ENCODE measurements at regions not wholly inside any gene's neighbourhood (a gene's known extent, or its start where the extent isn't known, plus 50 kb on each side); places are given as distances from the start of the nearest gene placed in this dataset.

DNA sequence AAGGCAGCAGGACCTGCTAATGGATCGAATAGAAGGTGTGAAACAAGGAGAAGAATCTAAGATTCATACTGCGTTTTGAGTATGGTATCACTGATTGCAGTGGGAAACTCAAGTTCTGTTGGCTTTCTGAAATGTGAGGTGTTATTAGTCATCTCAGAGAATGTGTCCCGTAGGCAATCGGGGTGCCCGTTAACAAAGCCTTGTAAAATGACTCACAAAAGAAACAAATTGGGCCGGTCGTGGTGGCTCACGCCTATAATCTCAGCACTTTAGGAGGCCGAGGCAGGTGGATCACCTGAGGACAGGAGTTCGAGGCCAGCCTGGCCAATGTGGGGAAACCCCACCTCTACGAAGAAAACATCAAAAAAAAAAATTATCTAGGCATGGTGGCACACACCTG lies 118.2 kb upstream of the C7orf33 start:
- H3K4me3 ChIP-seq (ENCODE audit: insufficient read length, low read depth) = no peak overlapping the region
- H3K4me1 ChIP-seq (ENCODE audit: insufficient read depth, insufficient read length) = no peaks in the 10 kb centered on the region
- no peak overlapping the region for H3K9ac ChIP-seq (ENCODE audit: insufficient read length, low read depth)
- no peaks in the 10 kb centered on the region for H3K9me3 ChIP-seq (ENCODE audit: insufficient read depth, low read length)
- no peak for TF ChIP-seq ZNF274 (IDR thresholded peaks at IDR 0.05; ENCODE audit: low read depth, low read length)
- TF ChIP-seq SUZ12 (IDR thresholded peaks at IDR 0.05; ENCODE audit: extremely low read depth, insufficient read depth, insufficient read length) = no peak
- TF ChIP-seq YY1 (IDR thresholded peaks at IDR 0.05; ENCODE audit: insufficient read depth, insufficient read length) = no peak
- no peak for DNase-seq (ENCODE audit: low read depth, low spot score)
- H3K27me3 ChIP-seq (ENCODE audit: insufficient read depth, insufficient read length) = no peaks in the 10 kb centered on the region
- H3K36me3 ChIP-seq (ENCODE audit: insufficient read depth, insufficient read length, low read length) = no peaks in the 10 kb centered on the region

DNA sequence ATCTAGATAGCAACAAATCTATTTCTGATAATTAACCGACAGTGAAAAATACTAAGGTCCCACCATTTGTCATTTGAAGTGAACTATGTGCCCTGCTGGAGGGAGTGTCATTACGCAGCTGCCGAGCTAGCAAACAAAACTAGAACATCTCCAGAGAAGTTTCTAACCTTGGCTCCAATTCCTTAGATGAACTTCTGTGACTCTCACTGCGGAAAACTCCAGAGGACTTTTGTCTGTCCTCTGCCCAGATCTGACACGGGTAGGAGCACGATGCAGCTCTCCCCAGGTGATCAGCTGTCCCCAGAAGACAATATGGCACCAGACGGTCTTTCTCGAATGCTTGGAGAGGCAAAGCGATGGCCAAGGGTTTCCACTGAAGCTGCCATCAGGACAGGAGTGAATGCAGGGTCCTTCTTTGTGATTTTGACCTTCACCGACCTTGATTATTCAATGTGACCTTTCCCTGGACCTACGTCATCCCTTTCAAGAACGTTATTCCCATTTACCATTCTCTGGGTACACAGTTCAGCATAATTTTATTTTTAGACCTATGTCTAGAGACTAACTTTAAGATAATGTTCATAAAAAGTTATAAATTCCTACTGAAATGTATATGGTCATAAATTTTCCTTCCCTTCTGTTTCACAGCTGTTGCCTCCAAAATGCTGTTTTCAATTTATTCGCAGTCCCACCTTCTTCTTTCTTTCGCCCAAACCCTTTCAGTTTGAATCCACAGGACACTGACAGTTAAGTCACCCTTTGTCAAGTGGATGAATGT lies 116.7 kb upstream of the C7orf33 start:
- no peak overlapping the region for H3K9ac ChIP-seq (ENCODE audit: insufficient read length, low read depth)
- H3K9me3 ChIP-seq (ENCODE audit: insufficient read depth, low read length) = no peaks in the 10 kb centered on the region
- H3K27me3 ChIP-seq (ENCODE audit: insufficient read depth, insufficient read length) = no peaks in the 10 kb centered on the region
- TF ChIP-seq YY1 (IDR thresholded peaks at IDR 0.05; ENCODE audit: insufficient read depth, insufficient read length) = no peak
- no peak for TF ChIP-seq ZNF274 (IDR thresholded peaks at IDR 0.05; ENCODE audit: low read depth, low read length)
- TF ChIP-seq SUZ12 (IDR thresholded peaks at IDR 0.05; ENCODE audit: extremely low read depth, insufficient read depth, insufficient read length) = no peak
- no peak overlapping the region for H3K4me3 ChIP-seq (ENCODE audit: insufficient read length, low read depth)
- no peaks in the 10 kb centered on the region for H3K4me1 ChIP-seq (ENCODE audit: insufficient read depth, insufficient read length)
- no peak for DNase-seq (ENCODE audit: low read depth, low spot score)
- H3K36me3 ChIP-seq (ENCODE audit: insufficient read depth, insufficient read length, low read length) = no peaks in the 10 kb centered on the region

DNA sequence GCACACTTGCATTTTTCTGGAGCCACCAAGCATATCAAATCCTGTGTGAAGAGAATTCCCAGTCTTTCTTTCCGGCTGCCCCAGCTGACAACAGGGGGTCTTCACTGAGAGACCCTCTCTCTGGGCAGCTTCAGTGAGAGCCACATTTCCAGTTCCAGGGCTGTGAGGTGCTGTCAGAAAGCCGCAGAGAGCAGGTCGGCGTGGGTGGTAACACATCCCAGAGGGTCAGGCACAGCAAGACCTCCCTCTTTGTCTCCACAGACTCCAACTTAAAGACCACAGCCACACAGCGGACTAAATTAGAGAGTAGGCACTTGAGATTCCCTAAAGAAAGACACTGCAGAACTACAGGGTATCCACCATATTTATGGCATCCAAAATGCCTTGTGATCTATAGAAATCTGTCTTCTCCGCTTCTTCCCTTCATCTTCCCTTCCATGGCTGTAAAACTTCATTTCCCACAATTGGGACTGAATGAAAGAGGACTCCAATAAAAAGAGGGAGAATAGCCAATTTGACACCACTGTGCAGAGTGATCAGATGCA lies 116.0 kb upstream of the C7orf33 start:
- DNase-seq (ENCODE audit: low read depth, low spot score) = no peak
- H3K36me3 ChIP-seq (ENCODE audit: insufficient read depth, insufficient read length, low read length) = no peaks in the 10 kb centered on the region

DNA sequence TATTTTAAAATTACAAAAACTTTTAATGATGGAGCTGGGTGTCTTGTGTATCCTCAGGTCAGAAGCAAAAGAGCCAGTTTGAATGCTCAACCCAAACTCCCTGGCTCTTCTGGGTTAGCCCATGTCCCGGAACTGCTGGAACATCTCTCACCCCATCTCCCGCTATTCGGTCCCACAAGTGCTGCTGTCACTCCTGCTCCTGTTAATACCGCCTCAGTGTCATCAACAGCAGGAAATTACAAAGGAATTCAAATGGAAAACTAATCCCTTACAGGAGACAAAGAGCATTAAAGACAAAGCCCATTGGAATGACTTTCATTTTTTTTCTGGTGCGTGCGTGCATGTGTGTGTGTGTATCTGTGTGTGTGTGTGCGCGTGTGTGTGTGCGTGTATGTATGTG lies 112.0 kb upstream of the C7orf33 start:
- Histone ChIP-seq H3K36me3 (ENCODE audit: insufficient read depth, insufficient read length, low read length) (no peaks in the 10 kb centered on the region), H3K4me3 (ENCODE audit: insufficient read length, low read depth) (no peak overlapping the region), H3K9me3 (ENCODE audit: insufficient read depth, low read length) (no peaks in the 10 kb centered on the region), H3K27me3 (ENCODE audit: insufficient read depth, insufficient read length) (no peaks in the 10 kb centered on the region), H3K4me1 (ENCODE audit: insufficient read depth, insufficient read length) (no peaks in the 10 kb centered on the region), H3K9ac (ENCODE audit: insufficient read length, low read depth) (no peak overlapping the region)
- TF ChIP-seq SUZ12 (IDR thresholded peaks at IDR 0.05; ENCODE audit: extremely low read depth, insufficient read depth, insufficient read length) (no peak), YY1 (IDR thresholded peaks at IDR 0.05; ENCODE audit: insufficient read depth, insufficient read length) (no peak), ZNF274 (IDR thresholded peaks at IDR 0.05; ENCODE audit: low read depth, low read length) (no peak)
- peak; percentile 28 for DNase-seq (ENCODE audit: low read depth, low spot score)

More for the DNA sequence above, 116.0 kb upstream of the C7orf33 start:
- Histone ChIP-seq H3K9ac (ENCODE audit: insufficient read length, low read depth) (no peak overlapping the region), H3K4me1 (ENCODE audit: insufficient read depth, insufficient read length) (no peaks in the 10 kb centered on the region), H3K4me3 (ENCODE audit: insufficient read length, low read depth) (no peak overlapping the region), H3K9me3 (ENCODE audit: insufficient read depth, low read length) (no peaks in the 10 kb centered on the region), H3K27me3 (ENCODE audit: insufficient read depth, insufficient read length) (no peaks in the 10 kb centered on the region)
- no peak for TF ChIP-seq ZNF274 (IDR thresholded peaks at IDR 0.05; ENCODE audit: low read depth, low read length)
- no peak for TF ChIP-seq YY1 (IDR thresholded peaks at IDR 0.05; ENCODE audit: insufficient read depth, insufficient read length)
- TF ChIP-seq SUZ12 (IDR thresholded peaks at IDR 0.05; ENCODE audit: extremely low read depth, insufficient read depth, insufficient read length) = no peak

DNA sequence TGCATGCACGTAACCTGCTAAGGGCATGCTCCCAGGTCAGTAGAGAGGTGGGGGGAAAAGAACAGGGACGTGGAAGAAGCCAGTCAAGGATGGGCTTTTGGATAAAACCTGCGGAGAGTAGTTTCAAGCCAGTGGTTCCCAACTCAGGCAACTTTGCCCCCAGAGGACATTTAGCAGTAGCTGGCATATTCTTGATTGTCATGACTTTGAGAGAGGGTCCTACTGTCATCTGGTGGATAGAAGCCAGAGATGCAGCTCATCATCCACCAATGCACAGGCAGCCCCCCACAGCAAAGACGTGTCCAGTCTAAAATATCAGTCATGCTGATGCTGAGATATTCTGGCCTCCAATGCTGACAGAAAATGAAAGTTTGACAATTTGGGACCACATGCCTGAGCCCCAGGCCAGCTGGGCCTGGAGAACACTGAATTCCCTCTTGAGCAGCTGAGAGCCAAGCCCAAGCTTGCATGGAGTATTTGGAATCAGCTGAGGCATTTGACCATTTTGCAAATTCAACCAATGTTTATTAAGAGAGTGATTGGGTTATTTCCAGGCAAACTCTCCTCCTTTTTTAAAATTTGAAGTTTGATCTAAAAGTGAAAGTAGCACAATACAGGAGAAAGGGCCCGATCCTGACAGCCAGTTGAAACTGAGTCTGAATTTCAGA lies 110.0 kb upstream of the C7orf33 start:
- Histone ChIP-seq H3K9me3 (ENCODE audit: insufficient read depth, low read length) (no peaks in the 10 kb centered on the region), H3K27me3 (ENCODE audit: insufficient read depth, insufficient read length) (no peaks in the 10 kb centered on the region), H3K4me1 (ENCODE audit: insufficient read depth, insufficient read length) (no peaks in the 10 kb centered on the region), H3K36me3 (ENCODE audit: insufficient read depth, insufficient read length, low read length) (no peaks in the 10 kb centered on the region), H3K4me3 (ENCODE audit: insufficient read length, low read depth) (no peak overlapping the region), H3K9ac (ENCODE audit: insufficient read length, low read depth) (no peak overlapping the region)
- no peak for TF ChIP-seq YY1 (IDR thresholded peaks at IDR 0.05; ENCODE audit: insufficient read depth, insufficient read length)
- no peak for TF ChIP-seq SUZ12 (IDR thresholded peaks at IDR 0.05; ENCODE audit: extremely low read depth, insufficient read depth, insufficient read length)
- no peak for TF ChIP-seq ZNF274 (IDR thresholded peaks at IDR 0.05; ENCODE audit: low read depth, low read length)
- no peak for DNase-seq (ENCODE audit: low read depth, low spot score)

DNA sequence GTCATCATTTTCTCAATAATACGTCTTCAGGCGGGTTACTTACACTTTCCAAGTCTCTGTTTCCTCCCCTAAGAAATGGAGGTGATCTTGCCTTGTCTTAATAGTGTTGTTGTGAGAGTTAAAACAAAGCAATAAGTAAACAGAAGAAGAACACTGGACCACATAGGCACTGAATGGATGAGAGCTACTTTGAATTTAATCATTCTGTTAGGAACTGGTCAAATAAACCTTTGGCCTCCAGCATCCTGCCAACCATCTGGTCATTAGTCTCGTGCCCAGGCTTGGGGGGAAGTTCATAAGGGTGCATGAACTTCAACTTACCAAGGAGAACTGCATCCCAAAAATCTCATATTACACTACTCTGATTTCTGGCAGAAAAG lies 109.4 kb upstream of the C7orf33 start:
- no peaks in the 10 kb centered on the region for H3K27me3 ChIP-seq (ENCODE audit: insufficient read depth, insufficient read length)
- H3K9ac ChIP-seq (ENCODE audit: insufficient read length, low read depth) = no peak overlapping the region
- TF ChIP-seq SUZ12 (IDR thresholded peaks at IDR 0.05; ENCODE audit: extremely low read depth, insufficient read depth, insufficient read length) (no peak), ZNF274 (IDR thresholded peaks at IDR 0.05; ENCODE audit: low read depth, low read length) (no peak), YY1 (IDR thresholded peaks at IDR 0.05; ENCODE audit: insufficient read depth, insufficient read length) (no peak)
- DNase-seq (ENCODE audit: low read depth, low spot score) = no peak
- H3K36me3 ChIP-seq (ENCODE audit: insufficient read depth, insufficient read length, low read length) = no peaks in the 10 kb centered on the region
- no peak overlapping the region for H3K4me3 ChIP-seq (ENCODE audit: insufficient read length, low read depth)
- no peaks in the 10 kb centered on the region for H3K4me1 ChIP-seq (ENCODE audit: insufficient read depth, insufficient read length)
- H3K9me3 ChIP-seq (ENCODE audit: insufficient read depth, low read length) = no peaks in the 10 kb centered on the region

DNA sequence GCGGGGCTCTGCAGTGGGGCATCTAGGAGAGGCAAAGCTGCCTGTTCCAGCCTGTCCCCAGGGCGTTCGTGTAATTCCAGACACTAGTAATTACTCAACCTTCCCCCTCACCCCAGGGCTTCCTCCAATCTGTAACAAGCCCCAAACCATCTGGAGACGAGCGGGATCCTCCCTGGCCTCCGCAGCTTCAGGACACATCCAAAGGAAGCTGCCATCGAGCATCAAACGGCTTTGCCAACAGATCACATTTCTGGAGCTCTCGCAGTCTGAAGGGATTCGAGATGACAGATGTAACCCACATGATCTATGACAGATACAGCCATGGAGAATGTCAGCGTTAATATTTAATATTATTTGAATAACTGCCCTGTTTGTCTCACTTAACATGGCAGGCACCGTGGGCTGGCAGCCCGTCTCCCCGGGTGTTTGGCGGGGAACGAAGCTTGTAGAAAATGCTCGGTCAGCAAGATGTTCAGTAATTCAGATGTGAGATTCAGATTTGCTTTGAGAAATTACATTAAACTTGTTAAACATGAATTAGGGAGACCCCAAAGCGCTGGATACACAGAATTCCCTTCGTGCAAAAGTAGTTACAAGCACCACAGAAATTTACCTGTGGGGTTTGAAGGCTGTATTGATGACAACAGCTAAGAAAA lies 108.5 kb upstream of the C7orf33 start:
- TF ChIP-seq YY1 (IDR thresholded peaks at IDR 0.05; ENCODE audit: insufficient read depth, insufficient read length) = no peak
- no peak for TF ChIP-seq ZNF274 (IDR thresholded peaks at IDR 0.05; ENCODE audit: low read depth, low read length)
- TF ChIP-seq SUZ12 (IDR thresholded peaks at IDR 0.05; ENCODE audit: extremely low read depth, insufficient read depth, insufficient read length) = no peak
- no peak overlapping the region for H3K4me3 ChIP-seq (ENCODE audit: insufficient read length, low read depth)
- H3K9ac ChIP-seq (ENCODE audit: insufficient read length, low read depth) = no peak overlapping the region
- H3K27me3 ChIP-seq (ENCODE audit: insufficient read depth, insufficient read length) = no peaks in the 10 kb centered on the region
- no peaks in the 10 kb centered on the region for H3K9me3 ChIP-seq (ENCODE audit: insufficient read depth, low read length)
- no peaks in the 10 kb centered on the region for H3K4me1 ChIP-seq (ENCODE audit: insufficient read depth, insufficient read length)
- H3K36me3 ChIP-seq (ENCODE audit: insufficient read depth, insufficient read length, low read length) = no peaks in the 10 kb centered on the region
- no peak for DNase-seq (ENCODE audit: low read depth, low spot score)
